ENCODE measurements at regions not wholly inside any gene's neighbourhood (a gene's known extent, or its start where the extent isn't known, plus 50 kb on each side); places are given as distances from the start of the nearest gene placed in this dataset.

DNA sequence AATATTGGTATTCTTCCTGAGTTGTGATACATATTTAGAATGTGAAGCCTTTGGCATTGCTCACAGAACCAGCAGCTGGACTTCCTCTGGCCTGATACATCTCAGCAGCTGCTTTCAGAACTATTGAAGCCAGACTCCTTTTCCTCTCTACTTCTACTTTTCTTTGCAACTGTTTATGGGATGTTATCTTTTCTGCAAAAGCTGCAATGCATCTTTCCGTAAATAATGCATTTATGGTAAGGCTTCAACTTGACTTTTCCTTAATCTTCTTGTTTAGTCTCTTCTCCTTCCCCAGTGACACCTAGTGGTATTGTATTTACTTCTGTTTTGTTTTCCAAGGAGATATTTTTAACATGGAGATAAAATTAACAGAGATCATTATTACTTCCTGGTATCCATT, 1548.7 kb downstream of the PCDH7 start:
- TF ChIP-seq EZH2 (IDR thresholded peaks at IDR 0.05; ENCODE audit: insufficient read depth, poor library complexity, severe bottlenecking) (no peak), EZH2phosphoT487 (IDR thresholded peaks at IDR 0.05; ENCODE audit: insufficient read depth, low read depth) (no peak)
